ENCODE measurements at regions not wholly inside any gene's neighbourhood (a gene's known extent, or its start where the extent isn't known, plus 50 kb on each side); places are given as distances from the start of the nearest gene placed in this dataset.
"Not testable (repeated sequence)": the region's sequence is repeated elsewhere in the genome, so short reads cannot be mapped to it uniquely, and the experiment has no call there.

DNA sequence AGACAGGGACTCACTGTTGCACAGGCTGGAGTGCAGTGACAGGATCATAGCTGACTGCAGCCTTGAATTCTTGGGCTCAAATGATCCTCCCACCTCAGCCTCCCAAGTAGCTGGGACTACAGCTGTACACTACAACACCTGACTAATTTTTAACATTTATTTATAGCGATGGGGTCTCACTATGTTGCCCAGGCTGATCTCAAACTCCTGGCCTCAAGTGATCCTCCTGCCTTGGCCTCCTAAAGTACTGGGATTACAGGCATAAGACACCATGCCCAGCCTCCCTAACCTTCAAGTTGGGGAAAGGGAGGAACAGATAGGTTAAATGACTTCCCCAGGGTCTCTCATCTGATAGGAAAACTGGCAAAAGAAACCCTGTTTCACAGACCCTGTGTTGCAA is 919.5 kb downstream of the TYW1 start:
- H3K36me3 ChIP-seq (ENCODE audit: control insufficient read depth, insufficient read depth, low read length); H3K27ac ChIP-seq (ENCODE audit: insufficient read depth, low read length, poor library complexity, severe bottlenecking); H3K4me1 ChIP-seq (ENCODE audit: control insufficient read depth, insufficient read depth, low read length, poor library complexity, severe bottlenecking); H3K4me3 ChIP-seq (ENCODE audit: insufficient read depth, low read depth, low read length, poor library complexity, severe bottlenecking); DNase-seq; H3K9me3 ChIP-seq (ENCODE audit: control insufficient read depth, low read length); H3K27me3 ChIP-seq (replicated peaks; ENCODE audit: control insufficient read depth, insufficient read depth, low read length, poor library complexity, severe bottlenecking): not testable (repeated sequence)

DNA sequence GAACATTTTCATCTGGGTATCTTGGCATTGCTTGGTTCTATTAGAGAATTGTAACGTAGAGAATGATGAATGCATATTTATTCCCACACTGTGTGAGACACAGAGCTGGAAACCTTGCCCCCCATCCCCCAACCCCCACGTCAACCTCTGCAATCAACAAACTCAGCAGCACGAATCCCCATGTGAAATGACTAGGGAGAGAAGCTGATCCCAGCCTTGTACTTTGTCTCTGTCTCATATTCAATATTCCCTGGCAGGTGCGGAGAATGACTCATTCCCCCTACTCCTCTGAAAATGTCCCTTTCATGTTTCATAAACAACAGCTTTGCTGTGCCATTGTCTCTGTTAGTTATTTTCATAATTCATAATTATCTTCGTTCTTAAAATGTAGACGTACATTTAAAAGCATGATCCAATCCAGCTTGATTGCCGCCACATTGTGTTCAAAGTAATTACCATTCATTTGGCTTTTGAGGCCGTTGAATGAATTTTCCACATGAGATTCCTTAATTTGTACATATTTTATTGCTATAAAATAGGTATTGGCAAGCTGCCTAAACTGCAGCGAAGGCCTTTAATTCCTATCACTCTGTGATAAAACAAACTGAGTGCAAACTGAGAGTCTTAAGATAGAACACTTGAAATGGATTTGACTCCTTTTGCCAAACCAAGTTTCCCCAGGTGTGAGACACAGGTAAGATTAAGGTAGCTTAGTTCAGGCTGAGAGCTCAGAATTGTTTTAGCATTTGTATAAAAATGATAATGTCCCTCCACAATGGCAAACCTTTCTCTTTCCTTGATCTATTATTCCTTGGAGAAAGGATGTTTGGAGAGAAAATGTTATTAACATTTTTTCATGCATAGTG is 920.2 kb downstream of the TYW1 start:
- no peak for DNase-seq
- no peak overlapping the region for H3K4me3 ChIP-seq (ENCODE audit: insufficient read depth, low read depth, low read length, poor library complexity, severe bottlenecking)
- no peaks in the 10 kb centered on the region for H3K36me3 ChIP-seq (ENCODE audit: control insufficient read depth, insufficient read depth, low read length)
- H3K27ac ChIP-seq (ENCODE audit: insufficient read depth, low read length, poor library complexity, severe bottlenecking) = no peak overlapping the region
- H3K4me1 ChIP-seq (ENCODE audit: control insufficient read depth, insufficient read depth, low read length, poor library complexity, severe bottlenecking) = no peaks in the 10 kb centered on the region
- peaks cover 3% of the 10 kb centered on the region for H3K9me3 ChIP-seq (ENCODE audit: control insufficient read depth, low read length)
- no peaks in the 10 kb centered on the region for H3K27me3 ChIP-seq (replicated peaks; ENCODE audit: control insufficient read depth, insufficient read depth, low read length, poor library complexity, severe bottlenecking)

DNA sequence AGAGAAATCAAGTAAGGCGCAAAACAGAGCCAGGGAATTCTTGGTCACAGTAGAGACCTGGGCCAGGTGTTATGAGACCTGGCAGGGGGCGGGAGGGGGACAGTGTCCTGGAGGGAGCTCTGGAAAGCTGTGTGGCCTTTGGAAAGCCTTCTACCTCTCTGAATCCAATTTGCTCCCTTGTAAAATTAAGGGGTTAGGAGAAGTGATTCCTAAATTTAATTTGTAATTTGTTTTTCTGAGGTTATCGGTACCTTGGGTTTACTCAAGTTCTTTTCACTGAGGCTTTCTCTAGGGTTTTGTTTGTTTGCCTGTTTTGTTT is 920.8 kb downstream of the TYW1 start:
- Histone ChIP-seq H3K9me3 (ENCODE audit: control insufficient read depth, low read length) (peaks cover 3% of the 10 kb centered on the region), H3K36me3 (ENCODE audit: control insufficient read depth, insufficient read depth, low read length) (no peaks in the 10 kb centered on the region), H3K4me3 (ENCODE audit: insufficient read depth, low read depth, low read length, poor library complexity, severe bottlenecking) (no peak overlapping the region), H3K27me3 (replicated peaks; ENCODE audit: control insufficient read depth, insufficient read depth, low read length, poor library complexity, severe bottlenecking) (no peaks in the 10 kb centered on the region), H3K4me1 (ENCODE audit: control insufficient read depth, insufficient read depth, low read length, poor library complexity, severe bottlenecking) (no peaks in the 10 kb centered on the region), H3K27ac (ENCODE audit: insufficient read depth, low read length, poor library complexity, severe bottlenecking) (no peak overlapping the region)
- no peak for DNase-seq

DNA sequence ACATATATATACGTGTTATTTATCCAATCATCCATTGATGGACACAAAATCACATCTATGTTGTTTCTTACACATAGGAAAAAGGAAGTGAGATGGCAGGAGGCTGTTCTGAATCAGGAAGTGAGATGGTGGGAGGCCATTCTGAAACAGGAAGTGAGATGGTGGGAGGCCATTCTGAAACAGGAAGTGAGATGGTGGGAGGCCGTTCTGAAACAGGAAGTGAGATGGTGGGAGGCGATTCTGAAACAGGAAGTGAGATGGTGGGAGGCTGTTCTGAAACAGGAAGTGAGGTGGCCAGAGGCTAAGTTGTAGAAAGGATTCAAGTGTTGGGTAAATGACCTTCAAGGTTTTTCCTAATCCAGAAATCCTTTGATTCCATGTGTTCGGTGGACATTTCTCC is 921.5 kb downstream of the TYW1 start:
- Histone ChIP-seq H3K36me3 (ENCODE audit: control insufficient read depth, insufficient read depth, low read length) (no peaks in the 10 kb centered on the region), H3K27ac (ENCODE audit: insufficient read depth, low read length, poor library complexity, severe bottlenecking) (no peak overlapping the region), H3K9me3 (ENCODE audit: control insufficient read depth, low read length) (peaks cover 3% of the 10 kb centered on the region), H3K27me3 (replicated peaks; ENCODE audit: control insufficient read depth, insufficient read depth, low read length, poor library complexity, severe bottlenecking) (no peaks in the 10 kb centered on the region), H3K4me3 (ENCODE audit: insufficient read depth, low read depth, low read length, poor library complexity, severe bottlenecking) (no peak overlapping the region), H3K4me1 (ENCODE audit: control insufficient read depth, insufficient read depth, low read length, poor library complexity, severe bottlenecking) (no peaks in the 10 kb centered on the region)
- DNase-seq = no peak

DNA sequence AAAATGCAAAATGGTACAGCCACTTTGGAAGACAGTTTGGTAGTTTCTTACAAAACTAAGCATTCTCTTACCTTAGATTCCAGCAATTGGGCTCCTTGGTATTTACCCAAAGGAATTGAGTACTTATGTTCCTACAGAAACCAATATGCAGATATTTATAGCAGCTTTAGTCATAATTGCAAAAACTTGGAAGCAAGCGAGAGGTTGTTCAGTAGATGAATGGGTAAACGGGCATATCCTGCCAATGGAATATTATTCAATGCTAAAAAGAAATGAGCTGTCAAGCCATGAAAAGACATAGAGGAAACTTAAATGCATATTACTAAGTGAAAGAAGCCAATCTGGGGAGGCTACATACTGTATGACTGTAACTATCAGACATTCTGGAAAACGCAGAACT is 926.7 kb downstream of the TYW1 start:
- Histone ChIP-seq H3K27me3 (replicated peaks; ENCODE audit: control insufficient read depth, insufficient read depth, low read length, poor library complexity, severe bottlenecking) (no peaks in the 10 kb centered on the region), H3K27ac (ENCODE audit: insufficient read depth, low read length, poor library complexity, severe bottlenecking) (no peak overlapping the region), H3K9me3 (ENCODE audit: control insufficient read depth, low read length) (no peaks in the 10 kb centered on the region), H3K4me1 (ENCODE audit: control insufficient read depth, insufficient read depth, low read length, poor library complexity, severe bottlenecking) (no peaks in the 10 kb centered on the region), H3K4me3 (ENCODE audit: insufficient read depth, low read depth, low read length, poor library complexity, severe bottlenecking) (no peak overlapping the region), H3K36me3 (ENCODE audit: control insufficient read depth, insufficient read depth, low read length) (no peaks in the 10 kb centered on the region)
- no peak for DNase-seq

DNA sequence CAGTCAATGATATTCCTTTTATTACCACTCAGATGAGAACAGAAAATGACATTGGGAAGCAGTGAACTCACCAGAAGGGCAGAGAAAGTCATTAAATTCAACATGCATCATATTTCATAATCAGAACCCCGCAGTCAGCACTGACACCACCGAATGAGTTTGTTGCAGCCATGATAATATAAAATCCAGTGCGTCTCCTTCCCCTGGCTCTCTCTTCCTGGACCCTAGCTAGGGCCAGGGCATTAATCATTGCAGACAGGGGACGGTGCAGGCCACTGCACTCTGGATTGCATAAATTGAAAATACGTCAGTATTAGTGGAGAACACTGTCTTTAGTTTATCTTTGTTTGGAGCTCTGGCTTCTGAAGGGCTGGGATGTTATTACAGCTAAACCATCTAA is 931.5 kb downstream of the TYW1 start:
- Histone ChIP-seq H3K27me3 (replicated peaks; ENCODE audit: control insufficient read depth, insufficient read depth, low read length, poor library complexity, severe bottlenecking) (no peaks in the 10 kb centered on the region), H3K9me3 (ENCODE audit: control insufficient read depth, low read length) (no peaks in the 10 kb centered on the region), H3K4me1 (ENCODE audit: control insufficient read depth, insufficient read depth, low read length, poor library complexity, severe bottlenecking) (no peaks in the 10 kb centered on the region), H3K27ac (ENCODE audit: insufficient read depth, low read length, poor library complexity, severe bottlenecking) (no peak overlapping the region), H3K36me3 (ENCODE audit: control insufficient read depth, insufficient read depth, low read length) (no peaks in the 10 kb centered on the region), H3K4me3 (ENCODE audit: insufficient read depth, low read depth, low read length, poor library complexity, severe bottlenecking) (no peak overlapping the region)
- no peak for DNase-seq

DNA sequence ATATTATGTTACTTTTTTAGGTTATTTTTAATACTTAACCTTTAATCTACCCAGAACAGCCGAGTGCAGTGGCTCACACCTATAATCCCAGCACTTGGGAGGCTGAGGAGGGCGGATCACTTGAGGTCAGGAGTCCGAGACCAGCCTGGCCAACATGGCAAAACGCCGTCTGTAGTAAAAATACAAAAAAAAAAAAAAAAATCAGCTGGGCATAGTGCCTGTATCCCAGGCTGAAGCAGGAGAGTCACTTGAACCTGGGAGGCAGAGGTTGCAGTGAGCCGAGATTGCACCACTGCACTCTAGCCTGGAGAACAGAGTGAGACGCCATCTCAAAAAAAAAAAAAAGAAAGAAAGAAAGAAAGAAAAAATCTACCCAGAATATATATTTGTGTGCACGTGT is 939.8 kb downstream of the TYW1 start:
- not testable (repeated sequence) for H3K4me1 ChIP-seq (ENCODE audit: control insufficient read depth, insufficient read depth, low read length, poor library complexity, severe bottlenecking); DNase-seq; H3K36me3 ChIP-seq (ENCODE audit: control insufficient read depth, insufficient read depth, low read length); H3K9me3 ChIP-seq (ENCODE audit: control insufficient read depth, low read length); H3K27me3 ChIP-seq (replicated peaks; ENCODE audit: control insufficient read depth, insufficient read depth, low read length, poor library complexity, severe bottlenecking); H3K4me3 ChIP-seq (ENCODE audit: insufficient read depth, low read depth, low read length, poor library complexity, severe bottlenecking); H3K27ac ChIP-seq (ENCODE audit: insufficient read depth, low read length, poor library complexity, severe bottlenecking)

DNA sequence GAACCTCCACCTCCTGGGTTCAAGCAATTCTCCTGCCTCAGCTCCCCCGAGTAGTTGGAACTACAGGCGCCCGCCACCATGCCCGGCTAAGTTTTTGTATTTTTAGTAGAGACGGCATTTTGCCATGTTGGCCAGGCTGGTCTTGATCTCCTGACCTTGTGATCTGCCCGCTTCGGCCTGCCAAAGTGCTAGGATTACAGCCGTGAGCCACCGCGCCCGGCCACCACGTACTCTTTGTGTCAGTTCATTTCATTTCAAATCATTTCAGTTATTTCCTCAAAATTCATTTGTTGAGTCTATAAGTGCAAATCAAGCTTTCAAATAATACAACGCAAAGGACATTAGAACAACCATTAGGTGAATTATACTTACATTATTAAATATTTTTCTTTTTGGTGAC is 943.8 kb downstream of the TYW1 start:
- no peaks in the 10 kb centered on the region for H3K27me3 ChIP-seq (replicated peaks; ENCODE audit: control insufficient read depth, insufficient read depth, low read length, poor library complexity, severe bottlenecking)
- DNase-seq = no peak
- H3K4me3 ChIP-seq (ENCODE audit: insufficient read depth, low read depth, low read length, poor library complexity, severe bottlenecking) = no peak overlapping the region
- no peaks in the 10 kb centered on the region for H3K4me1 ChIP-seq (ENCODE audit: control insufficient read depth, insufficient read depth, low read length, poor library complexity, severe bottlenecking)
- H3K9me3 ChIP-seq (ENCODE audit: control insufficient read depth, low read length) = no peaks in the 10 kb centered on the region
- no peak overlapping the region for H3K27ac ChIP-seq (ENCODE audit: insufficient read depth, low read length, poor library complexity, severe bottlenecking)
- no peaks in the 10 kb centered on the region for H3K36me3 ChIP-seq (ENCODE audit: control insufficient read depth, insufficient read depth, low read length)

DNA sequence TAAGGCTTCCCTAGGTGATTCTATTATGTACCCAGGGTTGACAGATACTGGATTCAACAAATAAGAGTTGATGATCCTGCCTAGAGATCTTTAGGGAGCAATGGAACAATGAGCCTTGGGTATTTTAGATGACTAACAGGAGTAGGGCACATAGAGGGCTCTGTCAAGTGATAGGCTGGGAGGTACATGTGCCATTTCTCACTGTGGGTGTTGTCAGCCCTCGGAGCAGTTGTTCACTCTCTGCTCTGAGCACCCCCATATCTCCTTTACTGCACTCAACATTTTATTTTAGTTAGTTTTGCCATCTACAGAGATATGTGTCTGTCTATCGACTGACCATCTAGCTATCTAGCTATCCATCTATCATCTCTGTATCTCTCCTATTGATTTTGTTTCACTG is 950.6 kb downstream of the TYW1 start:
- no peaks in the 10 kb centered on the region for H3K9me3 ChIP-seq (ENCODE audit: control insufficient read depth, low read length)
- H3K4me1 ChIP-seq (ENCODE audit: control insufficient read depth, insufficient read depth, low read length, poor library complexity, severe bottlenecking) = no peaks in the 10 kb centered on the region
- no peak overlapping the region for H3K4me3 ChIP-seq (ENCODE audit: insufficient read depth, low read depth, low read length, poor library complexity, severe bottlenecking)
- H3K27ac ChIP-seq (ENCODE audit: insufficient read depth, low read length, poor library complexity, severe bottlenecking) = no peak overlapping the region
- H3K27me3 ChIP-seq (replicated peaks; ENCODE audit: control insufficient read depth, insufficient read depth, low read length, poor library complexity, severe bottlenecking) = no peaks in the 10 kb centered on the region
- no peaks in the 10 kb centered on the region for H3K36me3 ChIP-seq (ENCODE audit: control insufficient read depth, insufficient read depth, low read length)
- no peak for DNase-seq

DNA sequence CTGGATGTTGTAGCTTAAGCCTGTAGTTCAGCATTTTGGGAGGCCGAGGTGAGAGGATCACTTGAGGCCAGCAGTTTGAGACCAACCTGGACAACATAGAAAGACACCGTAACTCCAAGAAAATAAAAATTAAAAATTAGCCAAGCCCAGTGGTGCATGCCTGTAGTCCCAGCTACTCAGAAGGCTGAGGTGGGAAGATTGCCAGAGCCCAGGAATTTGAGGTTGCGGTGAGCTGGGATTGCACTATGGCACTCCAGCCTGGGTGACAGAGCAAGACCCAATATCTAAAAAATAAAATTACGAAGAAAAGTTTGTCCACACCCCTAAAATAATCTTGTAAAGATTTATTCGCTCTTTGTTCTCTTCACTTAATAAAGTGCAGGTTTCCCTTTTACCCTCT is 951.0 kb downstream of the TYW1 start:
- H3K27me3 ChIP-seq (replicated peaks; ENCODE audit: control insufficient read depth, insufficient read depth, low read length, poor library complexity, severe bottlenecking) = no peaks in the 10 kb centered on the region
- no peaks in the 10 kb centered on the region for H3K4me1 ChIP-seq (ENCODE audit: control insufficient read depth, insufficient read depth, low read length, poor library complexity, severe bottlenecking)
- H3K4me3 ChIP-seq (ENCODE audit: insufficient read depth, low read depth, low read length, poor library complexity, severe bottlenecking) = no peak overlapping the region
- no peaks in the 10 kb centered on the region for H3K9me3 ChIP-seq (ENCODE audit: control insufficient read depth, low read length)
- H3K27ac ChIP-seq (ENCODE audit: insufficient read depth, low read length, poor library complexity, severe bottlenecking) = no peak overlapping the region
- no peaks in the 10 kb centered on the region for H3K36me3 ChIP-seq (ENCODE audit: control insufficient read depth, insufficient read depth, low read length)
- DNase-seq = no peak
